ENCODE measurements at regions not wholly inside any gene's neighbourhood (a gene's known extent, or its start where the extent isn't known, plus 50 kb on each side); places are given as distances from the start of the nearest gene placed in this dataset.
A peak's percentile ranks its signal among the peaks of the same experiment; 100 is the strongest.

GRCh38 chr15:95249524-95249923 lies 1018.2 kb downstream of the MCTP2 start:
- DNase-seq = no peak

GRCh38 chr15:95252404-95252803 lies 1021.0 kb downstream of the MCTP2 start:
- no peak for ATAC-seq
- intact Hi-C loops (cut with micrococcal nuclease) = no loop called here
- no peak for DNase-seq

More at GRCh38 chr15:95249524-95249923, 1018.2 kb downstream of the MCTP2 start:
- intact Hi-C loops (cut with micrococcal nuclease) = no loop called here
- no peak for ATAC-seq

- DNase-seq (no peak), ATAC-seq (peak; percentile 29)
- intact Hi-C loops (cut with micrococcal nuclease) = no loop called here
Observed at GRCh38 chr15:95254263-95254662, 1022.9 kb downstream of the MCTP2 start.

- intact Hi-C loops (cut with micrococcal nuclease) = loop anchor here (5.0 kb wide), 1 partner anchor 1088 kb away; no protein-coding TSS in a partner anchor
- peak; percentile 42 for DNase-seq
- ATAC-seq = peak; percentile 77
Observed at GRCh38 chr15:95259513-95259912, 1028.2 kb downstream of the MCTP2 start.

GRCh38 chr15:95259965-95260364 lies 1028.6 kb downstream of the MCTP2 start:
- intact Hi-C loops (cut with micrococcal nuclease) = loop anchor here (5.0 kb wide), 1 partner anchor 1087 kb away; no protein-coding TSS in a partner anchor
- ATAC-seq = peak; percentile 33
- DNase-seq = no peak

GRCh38 chr15:95260856-95261255 lies 1029.5 kb downstream of the MCTP2 start:
- ATAC-seq (no peak), DNase-seq (no peak)
- intact Hi-C loops (cut with micrococcal nuclease) = no loop called here

- intact Hi-C loops (cut with micrococcal nuclease) = no loop called here
- DNase-seq (no peak), ATAC-seq (no peak)
Observed at GRCh38 chr15:95261546-95261945, 1030.2 kb downstream of the MCTP2 start.

- no peak for DNase-seq
- intact Hi-C loops (cut with micrococcal nuclease) = no loop called here
- no peak for ATAC-seq
Observed at GRCh38 chr15:95261968-95262367, 1030.6 kb downstream of the MCTP2 start.

- ATAC-seq = no peak
- no peak for DNase-seq
- intact Hi-C loops (cut with micrococcal nuclease) = no loop called here
Observed at GRCh38 chr15:95262866-95263564, 1031.7 kb downstream of the MCTP2 start.

GRCh38 chr15:95263751-95264150 lies 1032.4 kb downstream of the MCTP2 start:
- no peak for DNase-seq
- intact Hi-C loops (cut with micrococcal nuclease) = no loop called here
- no peak for ATAC-seq

- no peak for ATAC-seq
- no peak for DNase-seq
- intact Hi-C loops (cut with micrococcal nuclease) = no loop called here
Observed at GRCh38 chr15:95265419-95265997, 1034.1 kb downstream of the MCTP2 start.

GRCh38 chr15:95266451-95267061 lies 1035.2 kb downstream of the MCTP2 start:
- peak; percentile 84 for ATAC-seq
- DNase-seq = no peak
- intact Hi-C loops (cut with micrococcal nuclease) = no loop called here

GRCh38 chr15:95267481-95267880 lies 1036.1 kb downstream of the MCTP2 start:
- DNase-seq (no peak), ATAC-seq (no peak)
- intact Hi-C loops (cut with micrococcal nuclease) = no loop called here

GRCh38 chr15:95269242-95270183 lies 1038.2 kb downstream of the MCTP2 start:
- intact Hi-C loops (cut with micrococcal nuclease) = no loop called here
- DNase-seq (no peak), ATAC-seq (no peak)

GRCh38 chr15:95274101-95274500 lies 1042.7 kb downstream of the MCTP2 start:
- DNase-seq (no peak), ATAC-seq (peak; percentile 51)
- intact Hi-C loops (cut with micrococcal nuclease) = no loop called here

GRCh38 chr15:95277266-95277665 lies 1045.9 kb downstream of the MCTP2 start:
- DNase-seq (no peak), ATAC-seq (no peak)
- intact Hi-C loops (cut with micrococcal nuclease) = no loop called here

GRCh38 chr15:95278532-95279245 lies 1047.3 kb downstream of the MCTP2 start:
- DNase-seq (no peak), ATAC-seq (peak; percentile 64)
- intact Hi-C loops (cut with micrococcal nuclease) = no loop called here

- no peak for DNase-seq
- ATAC-seq = peak; percentile 31
- intact Hi-C loops (cut with micrococcal nuclease) = no loop called here
Observed at GRCh38 chr15:95279277-95280019, 1048.1 kb downstream of the MCTP2 start.
